ENCODE measurements at regions not wholly inside any gene's neighbourhood (a gene's known extent, or its start where the extent isn't known, plus 50 kb on each side); places are given as distances from the start of the nearest gene placed in this dataset.

- Histone ChIP-seq H3K27me3 (no peaks in the 10 kb centered on the region), H3K4me1 (no peaks in the 10 kb centered on the region), H3K36me3 (replicated peaks in 1 of 2; ENCODE audit: insufficient read depth in 1 of 2, low read depth in 2 of 2) (no peaks in the 10 kb centered on the region), H3K4me3 (no peak overlapping the region), H3K27ac (no peak overlapping the region), H3K9me3 (no peaks in the 10 kb centered on the region)
- DNase-seq (no peak), ATAC-seq (no peak)
- intact Hi-C loops (cut with DNase I) = no loop called here
- TF ChIP-seq, protein P1, sequence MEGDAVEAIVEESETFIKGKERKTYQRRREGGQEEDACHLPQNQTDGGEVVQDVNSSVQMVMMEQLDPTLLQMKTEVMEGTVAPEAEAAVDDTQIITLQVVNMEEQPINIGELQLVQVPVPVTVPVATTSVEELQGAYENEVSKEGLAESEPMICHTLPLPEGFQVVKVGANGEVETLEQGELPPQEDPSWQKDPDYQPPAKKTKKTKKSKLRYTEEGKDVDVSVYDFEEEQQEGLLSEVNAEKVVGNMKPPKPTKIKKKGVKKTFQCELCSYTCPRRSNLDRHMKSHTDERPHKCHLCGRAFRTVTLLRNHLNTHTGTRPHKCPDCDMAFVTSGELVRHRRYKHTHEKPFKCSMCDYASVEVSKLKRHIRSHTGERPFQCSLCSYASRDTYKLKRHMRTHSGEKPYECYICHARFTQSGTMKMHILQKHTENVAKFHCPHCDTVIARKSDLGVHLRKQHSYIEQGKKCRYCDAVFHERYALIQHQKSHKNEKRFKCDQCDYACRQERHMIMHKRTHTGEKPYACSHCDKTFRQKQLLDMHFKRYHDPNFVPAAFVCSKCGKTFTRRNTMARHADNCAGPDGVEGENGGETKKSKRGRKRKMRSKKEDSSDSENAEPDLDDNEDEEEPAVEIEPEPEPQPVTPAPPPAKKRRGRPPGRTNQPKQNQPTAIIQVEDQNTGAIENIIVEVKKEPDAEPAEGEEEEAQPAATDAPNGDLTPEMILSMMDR (IDR thresholded peaks at IDR 0.05) = no peak
- WGBS, 2 donors = 87 to 88% methylated on average over 7 to 10 of the region's 10 CpGs
These were observed 107.2 kb upstream of the TRIM24 start for GRCh38 chr7:138352570-138353461.

- Histone ChIP-seq H3K36me3 (replicated peaks in 1 of 2; ENCODE audit: insufficient read depth in 1 of 2, low read depth in 2 of 2) (no peaks in the 10 kb centered on the region), H3K9me3 (no peaks in the 10 kb centered on the region), H3K27ac (no peak overlapping the region), H3K4me1 (no peaks in the 10 kb centered on the region), H3K27me3 (no peaks in the 10 kb centered on the region), H3K4me3 (no peak overlapping the region)
- no peak for ATAC-seq
- WGBS, 2 donors = 75 to 77% methylated on average over 2 of the region's 2 CpGs
- no peak for TF ChIP-seq POLR2A (IDR thresholded peaks at IDR 0.05)
- TF ChIP-seq, protein P1 (IDR thresholded peaks at IDR 0.05) = no peak
- no peak for DNase-seq
- intact Hi-C loops (cut with DNase I) = no loop called here
These were observed 106.0 kb upstream of the TRIM24 start for GRCh38 chr7:138354066-138354465.

DNA sequence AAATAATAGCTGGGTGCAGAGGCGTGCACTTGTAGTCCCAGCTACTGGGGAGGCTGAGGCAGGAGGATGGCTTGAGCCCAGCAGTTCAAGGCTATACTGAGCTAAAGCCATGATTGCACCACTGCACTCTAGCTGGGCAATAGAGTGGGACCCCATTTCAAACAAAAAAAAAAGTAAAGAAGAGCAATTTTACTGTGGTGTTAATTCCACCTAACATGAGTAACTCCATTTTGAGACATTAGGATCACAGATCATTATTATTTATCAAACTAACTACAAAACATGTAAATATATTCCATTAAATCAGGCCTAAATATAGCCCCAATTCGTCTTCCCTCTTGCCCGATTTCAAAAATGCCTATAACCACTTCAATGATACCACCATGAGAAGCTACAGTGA, 104.8 kb upstream of the TRIM24 start:
- no peak overlapping the region for H3K27ac ChIP-seq
- intact Hi-C loops (cut with DNase I) = no loop called here
- no peaks in the 10 kb centered on the region for H3K4me1 ChIP-seq
- H3K36me3 ChIP-seq (replicated peaks in 1 of 2; ENCODE audit: insufficient read depth in 1 of 2, low read depth in 2 of 2) = no peaks in the 10 kb centered on the region
- no peak for TF ChIP-seq POLR2A (IDR thresholded peaks at IDR 0.05)
- TF ChIP-seq, protein P1 (IDR thresholded peaks at IDR 0.05) = no peak
- 90% methylated on average over 3 of the region's 3 CpGs for WGBS, 2 donors
- no peak overlapping the region for H3K4me3 ChIP-seq
- no peaks in the 10 kb centered on the region for H3K27me3 ChIP-seq
- DNase-seq = no peak
- no peak for ATAC-seq
- H3K9me3 ChIP-seq = no peaks in the 10 kb centered on the region

GRCh38 chr7:138358850-138359341, 101.2 kb upstream of the TRIM24 start:
- DNase-seq (no peak), ATAC-seq (no peak)
- WGBS, 2 donors = 87 to 90% methylated on average over 7 of the region's 7 CpGs
- Histone ChIP-seq H3K4me3 (no peak overlapping the region), H3K27ac (no peak overlapping the region), H3K4me1 (no peaks in the 10 kb centered on the region), H3K27me3 (no peaks in the 10 kb centered on the region), H3K36me3 (replicated peaks in 1 of 2; ENCODE audit: insufficient read depth in 1 of 2, low read depth in 2 of 2) (no peaks in the 10 kb centered on the region), H3K9me3 (no peaks in the 10 kb centered on the region)
- TF ChIP-seq POLR2A (IDR thresholded peaks at IDR 0.05) = no peak
- TF ChIP-seq, protein P1 (IDR thresholded peaks at IDR 0.05) = no peak
- intact Hi-C loops (cut with DNase I) = no loop called here
